Stimulated activated CD8-positive, alpha-beta memory T cell treated with anti-CD3 and anti-CD28 coated beads, Interleukin-12 subunit alpha, Interleukin-12 subunit beta, amount 100 ng/mL, for 24 hours (primary cell): ENCODE measurements at regions not wholly inside any gene's neighbourhood (a gene's known extent, or its start where the extent isn't known, plus 50 kb on each side); places are given as distances from the start of the nearest gene placed in this dataset.
"Not testable (repeated sequence)": the region's sequence is repeated elsewhere in the genome, so short reads cannot be mapped to it uniquely, and the experiment has no call there.

Source experiments
- DNase-seq: peaks from one replicate; pipeline ENCODE4 v3.0.0-alpha.2; 2020; ENCODE audit errors: extremely low read depth

DNA sequence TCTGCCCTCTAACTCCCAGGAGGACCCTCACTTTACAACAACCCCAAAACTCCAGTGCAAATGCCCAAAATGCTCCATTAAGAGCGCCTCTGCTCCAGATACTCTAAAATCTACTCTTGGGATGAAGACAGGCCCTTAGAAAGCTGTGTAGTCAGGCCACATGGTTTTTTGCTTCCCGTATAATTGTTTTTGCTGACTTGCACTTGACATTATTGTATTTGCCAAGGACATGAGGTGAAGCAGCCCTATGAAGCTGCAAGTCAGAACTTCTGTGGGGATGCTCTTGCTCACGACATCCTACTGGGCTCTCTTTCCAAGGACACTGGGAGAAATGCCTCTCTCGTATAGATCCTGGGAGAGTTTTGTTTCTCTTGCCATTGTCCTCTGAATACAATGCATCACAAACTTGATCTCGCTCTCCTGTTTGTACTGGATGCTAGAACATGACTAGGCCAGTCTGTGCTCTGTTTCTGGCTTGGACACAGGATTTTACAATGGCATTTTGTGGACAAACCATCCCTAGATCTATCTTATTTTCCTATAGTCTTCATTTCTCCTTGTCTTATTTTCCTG is 177.2 kb upstream of the DTNBP1 start:
- DNase-seq: no peak

DNA sequence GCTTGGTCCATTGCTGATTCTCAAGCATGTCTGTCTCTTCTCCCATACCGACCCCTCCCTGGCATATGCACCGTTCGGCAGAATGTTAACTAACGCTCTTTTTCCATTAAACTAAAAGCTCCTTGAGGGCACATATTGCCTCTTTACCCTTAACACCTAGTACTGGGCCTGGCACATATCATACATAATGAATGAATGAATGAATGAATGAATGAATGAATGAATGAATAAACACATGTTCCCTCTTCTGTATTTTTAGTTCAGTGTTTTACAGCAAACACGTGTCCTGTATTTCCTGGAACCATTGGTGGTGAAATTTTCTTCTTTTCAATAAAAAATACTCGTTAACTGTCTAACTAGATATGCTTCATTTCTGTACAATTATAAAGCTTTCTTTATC is 174.4 kb upstream of the DTNBP1 start:
- DNase-seq: no peak

DNA sequence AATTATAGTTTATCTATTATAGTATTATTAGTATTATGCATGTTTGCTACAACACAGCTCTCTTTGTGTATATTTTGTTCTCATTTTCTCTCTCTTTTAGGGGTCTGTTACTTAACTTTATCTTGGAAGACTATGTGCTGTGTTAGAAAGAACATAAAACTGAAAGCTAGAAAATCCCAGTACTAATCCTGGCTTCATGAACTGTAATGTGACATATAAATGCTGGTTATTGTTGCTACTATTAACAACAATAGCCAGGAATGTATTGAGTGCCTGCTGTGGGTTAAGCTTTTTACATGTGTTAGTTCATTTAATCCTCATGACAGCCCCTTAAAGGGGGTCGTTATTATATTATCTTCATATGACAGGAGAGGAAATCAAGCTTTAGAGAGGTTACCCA is 170.0 kb upstream of the DTNBP1 start:
- DNase-seq: no peak

DNA sequence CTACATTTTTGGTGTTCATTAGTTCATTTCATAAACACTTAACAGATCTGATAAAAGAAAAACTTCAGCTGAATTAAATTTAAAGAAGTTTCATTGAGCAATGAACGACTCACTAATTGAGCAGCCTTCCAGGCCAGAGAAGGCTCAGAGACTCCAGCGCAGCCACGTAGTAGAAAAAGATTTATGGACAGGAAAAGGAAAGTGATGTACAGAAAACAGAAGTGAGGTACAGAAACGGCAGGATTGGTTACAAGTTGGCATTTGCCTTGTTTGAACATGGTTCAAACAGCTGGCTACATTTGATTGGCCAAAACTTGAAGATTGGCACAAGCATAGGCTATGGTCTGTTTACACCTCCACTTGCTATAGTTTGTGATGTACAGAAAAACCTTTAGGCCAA is 166.3 kb upstream of the DTNBP1 start:
- DNase-seq: no peak

GRCh38 chr6:15827496-15828255 is 164.8 kb upstream of the DTNBP1 start:
- no peak for DNase-seq

- no peak for DNase-seq
Observed at GRCh38 chr6:15826814-15827318, 164.0 kb upstream of the DTNBP1 start.

GRCh38 chr6:15825332-15825930 is 162.6 kb upstream of the DTNBP1 start:
- no peak for DNase-seq

DNA sequence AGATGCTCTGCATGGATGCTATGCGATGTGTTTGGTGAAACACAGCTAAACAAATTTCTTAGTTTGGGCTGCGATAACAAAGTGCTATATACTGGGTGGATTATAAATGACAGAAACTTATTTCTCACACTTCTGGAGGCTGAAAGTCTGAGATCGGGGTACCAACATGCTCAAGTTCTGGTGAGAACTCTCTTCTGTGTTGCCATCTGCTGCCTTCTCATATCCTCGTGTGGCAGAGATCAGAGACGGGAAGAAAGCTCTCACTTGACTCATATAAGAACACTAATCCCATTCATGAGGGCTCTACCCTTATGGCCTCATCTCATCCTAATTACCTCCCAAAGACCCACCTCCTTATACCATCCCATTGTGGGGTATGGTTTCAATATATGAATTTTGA is 162.0 kb upstream of the DTNBP1 start:
- no peak for DNase-seq

DNA sequence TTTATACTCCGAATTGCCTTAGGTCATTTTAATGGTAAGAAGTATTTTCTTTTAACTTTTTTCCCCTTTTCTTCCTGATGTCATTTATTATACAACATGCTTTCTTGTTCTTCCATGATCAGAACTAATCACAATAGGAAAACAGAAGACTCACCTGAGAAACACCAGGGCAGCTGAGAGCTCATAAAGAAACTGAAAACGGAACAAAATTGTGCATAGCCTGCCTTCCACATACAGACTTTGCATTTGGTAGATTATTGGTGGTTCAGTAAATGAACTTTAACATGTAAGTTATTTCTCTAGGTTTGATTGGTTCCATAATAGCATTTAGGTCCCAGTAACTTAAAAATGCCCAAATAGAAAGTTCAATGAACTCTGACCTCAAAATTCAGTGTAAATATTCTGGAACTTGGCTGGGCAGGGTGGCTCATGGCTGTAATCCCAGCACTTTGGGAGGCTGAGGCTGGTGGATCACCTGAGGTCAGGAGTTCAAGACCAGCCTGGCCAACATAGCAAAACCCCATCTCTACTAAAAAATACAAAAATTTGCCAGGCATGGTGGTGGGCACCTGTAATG is 161.1 kb upstream of the DTNBP1 start:
- DNase-seq: no peak

DNA sequence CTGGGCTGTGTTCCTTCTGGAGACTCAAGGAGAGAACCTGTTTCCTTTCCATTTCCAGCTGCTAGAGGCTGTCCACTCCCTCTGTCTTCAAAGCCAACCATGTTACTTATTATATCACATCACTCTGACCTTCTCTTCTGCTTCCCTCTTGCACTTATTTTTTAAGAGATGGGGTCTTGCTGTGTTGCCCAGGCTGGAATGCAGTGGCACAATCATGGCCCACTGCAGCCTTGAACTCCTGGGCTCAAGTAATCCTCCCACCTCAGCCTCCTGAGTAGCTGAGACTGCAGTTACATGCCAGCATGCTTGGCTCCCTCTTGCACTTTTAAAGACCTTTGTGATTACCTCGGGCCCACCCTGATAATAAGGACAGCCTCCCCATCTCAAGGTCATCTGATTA is 160.0 kb upstream of the DTNBP1 start:
- no peak for DNase-seq

- DNase-seq: no peak
Observed at GRCh38 chr6:15819841-15820240, 157.0 kb upstream of the DTNBP1 start.

DNA sequence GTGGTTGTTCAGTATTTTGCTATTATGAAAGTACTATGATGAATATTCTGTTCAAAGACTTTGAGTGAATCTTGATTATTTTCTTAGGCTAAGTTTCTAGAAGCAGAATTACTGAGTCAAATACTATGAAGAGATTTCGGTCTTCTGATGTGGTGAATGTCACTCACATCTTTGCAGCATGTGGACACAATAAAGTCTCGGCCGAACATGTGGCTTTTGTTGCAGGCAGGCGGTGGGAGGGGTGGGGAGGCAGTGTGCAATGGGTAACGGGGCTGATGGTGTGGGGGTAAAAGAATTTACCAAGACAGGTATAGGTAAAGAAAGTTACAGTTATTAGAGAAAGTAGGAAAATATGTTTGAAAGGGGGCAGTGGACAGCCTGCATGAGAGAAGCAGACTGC is 156.4 kb upstream of the DTNBP1 start:
- DNase-seq: no peak

DNA sequence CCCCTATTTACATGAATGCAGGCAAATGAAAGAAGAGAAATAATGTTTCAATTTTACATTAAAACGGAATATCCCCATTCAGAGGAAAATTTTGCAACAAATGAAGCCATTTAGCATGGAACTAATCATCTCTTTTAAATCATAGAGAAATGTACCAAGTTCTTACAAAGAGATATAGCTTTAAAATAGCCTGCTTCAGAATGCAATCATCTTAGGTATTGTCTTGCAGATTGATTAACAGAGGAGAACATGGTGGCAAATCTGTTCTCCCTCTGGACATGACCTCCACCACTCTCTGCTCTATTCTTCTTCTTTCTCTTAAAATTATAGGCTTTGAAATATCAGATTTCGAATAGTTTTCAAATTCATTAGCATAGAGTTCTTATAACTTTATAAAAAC is 155.7 kb upstream of the DTNBP1 start:
- no peak for DNase-seq

- no peak for DNase-seq
Observed at GRCh38 chr6:15818044-15818443, 155.2 kb upstream of the DTNBP1 start.

DNA sequence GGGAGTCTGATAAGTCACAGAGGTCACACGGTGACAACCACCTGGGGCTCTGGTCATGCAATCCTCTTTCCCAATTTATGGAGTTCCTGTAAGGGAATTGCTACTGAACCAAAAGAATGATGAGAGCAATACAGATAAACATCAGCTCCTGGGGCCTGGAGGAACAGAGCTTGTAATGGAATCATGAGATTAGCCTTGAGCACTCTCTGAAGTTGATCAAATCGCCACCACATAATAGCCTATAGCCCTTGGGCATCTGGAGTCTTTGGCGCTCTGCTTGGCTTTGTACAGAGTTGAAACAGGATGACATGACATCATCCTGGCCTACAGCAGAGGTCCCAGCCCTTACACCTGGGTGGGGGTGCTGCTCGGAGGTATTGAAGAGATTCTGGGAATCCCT is 154.3 kb upstream of the DTNBP1 start:
- no peak for DNase-seq

- DNase-seq: no peak
Observed at GRCh38 chr6:15816661-15817060, 153.8 kb upstream of the DTNBP1 start.

DNA sequence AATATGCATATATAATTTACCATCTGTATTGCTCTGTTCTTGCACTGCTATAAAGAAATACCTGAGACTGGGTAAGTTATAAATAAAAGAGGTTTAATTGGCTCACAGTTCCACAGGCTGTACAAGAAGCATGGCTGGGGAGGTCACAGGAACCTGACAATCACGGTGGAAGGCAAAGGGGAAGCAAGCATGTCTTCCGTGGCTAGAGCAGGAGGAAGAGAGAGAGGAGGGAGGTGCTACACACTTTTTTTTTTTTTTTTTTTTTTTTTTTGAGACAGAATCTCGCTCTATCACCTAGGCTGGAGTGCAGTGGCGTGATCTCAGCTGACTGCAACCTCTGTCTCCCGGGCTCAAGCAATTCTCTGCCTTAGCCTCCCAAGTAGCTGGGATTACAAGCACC is 150.9 kb upstream of the DTNBP1 start:
- DNase-seq: not testable (repeated sequence)

- DNase-seq: no peak
Observed at GRCh38 chr6:15811107-15811506, 148.3 kb upstream of the DTNBP1 start.

GRCh38 chr6:15810618-15811017 is 147.8 kb upstream of the DTNBP1 start:
- DNase-seq: no peak

DNA sequence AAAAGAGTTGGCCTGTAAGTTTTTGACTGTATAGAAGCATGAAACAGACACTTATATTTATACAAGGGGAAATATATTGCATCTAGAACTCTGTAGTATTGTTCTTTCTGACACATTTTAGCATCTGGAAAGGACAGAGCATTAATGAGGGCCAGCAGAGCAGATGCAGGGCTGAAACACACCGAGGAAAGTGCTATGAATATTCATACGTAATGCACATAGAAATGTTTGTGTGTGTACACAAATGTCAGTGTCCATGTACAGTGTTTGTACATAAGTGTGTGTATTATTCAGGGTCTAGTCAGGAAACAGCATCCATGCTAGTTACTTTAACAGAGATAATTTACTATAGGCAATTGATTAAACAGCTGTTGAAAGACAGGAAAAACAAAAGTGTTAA is 146.5 kb upstream of the DTNBP1 start:
- no peak for DNase-seq

DNA sequence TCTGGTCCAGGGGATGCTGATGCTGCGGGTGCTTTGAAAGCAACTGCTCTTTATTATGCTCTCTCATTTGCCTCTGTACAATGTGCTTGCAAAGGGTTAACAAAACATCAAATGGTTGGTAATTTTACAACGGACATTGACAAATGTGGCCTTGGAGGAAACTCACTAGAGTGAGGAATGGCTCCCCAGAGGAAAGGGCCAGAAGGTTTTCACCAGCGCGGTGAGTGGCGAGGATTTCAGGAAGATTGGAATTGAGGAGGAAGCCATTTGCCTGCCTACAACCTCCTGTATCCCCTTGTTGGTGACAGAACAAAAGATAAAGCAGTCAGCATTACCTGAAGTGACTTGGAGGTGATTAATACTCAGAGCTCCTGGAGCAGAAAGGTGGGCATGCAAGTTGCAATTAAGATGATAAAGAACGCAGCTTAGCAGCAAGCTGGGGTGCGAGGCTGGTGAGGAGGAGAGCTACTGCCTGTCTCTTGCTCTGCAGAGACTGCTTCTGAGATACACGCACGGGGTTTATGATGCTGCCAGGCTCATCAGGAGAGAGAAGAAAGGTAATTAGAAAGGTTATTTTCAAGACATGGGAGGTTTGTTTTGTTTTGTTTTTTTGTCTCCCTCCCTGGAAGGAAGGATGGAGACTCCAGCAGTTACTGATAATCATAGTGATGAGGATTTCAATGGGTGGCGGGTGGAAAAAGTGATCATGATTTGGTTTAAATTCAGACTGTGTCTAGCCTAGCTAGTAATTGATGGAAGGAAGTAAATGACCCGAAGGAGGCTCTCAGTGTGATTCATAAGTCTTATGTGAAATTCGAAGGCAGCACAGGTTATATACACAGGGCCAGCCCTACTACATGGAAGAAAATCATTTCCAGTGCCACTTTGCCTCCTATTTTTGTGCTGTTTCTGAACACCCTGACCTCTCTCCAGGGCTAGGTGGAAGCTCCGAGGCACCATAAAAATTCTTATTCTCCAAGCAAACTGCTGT is 141.6 kb upstream of the DTNBP1 start:
- DNase-seq: no peak

DNA sequence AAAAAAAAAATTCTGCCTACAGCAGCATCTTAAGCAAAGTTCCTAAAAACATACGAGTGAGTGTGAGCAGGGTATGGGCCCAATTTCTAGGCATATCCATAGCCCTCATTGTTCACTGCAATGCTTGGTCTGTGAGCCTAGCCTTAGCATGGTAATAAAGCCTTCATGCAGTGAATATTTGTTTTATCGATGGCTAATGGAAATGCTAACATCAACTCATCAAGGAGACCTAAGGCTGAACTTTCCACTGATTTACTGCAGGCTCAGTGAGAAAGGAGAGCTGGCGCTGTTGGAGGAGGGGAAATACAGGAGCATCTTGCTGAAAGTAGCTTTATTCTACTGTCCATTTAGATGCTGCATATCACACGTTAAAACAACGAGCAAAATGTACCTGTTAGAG is 139.6 kb upstream of the DTNBP1 start:
- DNase-seq: no peak
